Hippocampal formation (tissue), 2 donors: ENCODE measurements at regions not wholly inside any gene's neighbourhood (a gene's known extent, or its start where the extent isn't known, plus 50 kb on each side); places are given as distances from the start of the nearest gene placed in this dataset.

Experiments
- DNase-seq, 2 donors: peaks; one replicate each; lab custom pipeline; 2025; lab: John Stamatoyannopoulos, UW

GRCh38 chr1:4367230-4367777, 287.1 kb upstream of the AJAP1 start:
- no peak for DNase-seq

- no peak for DNase-seq
Measured at GRCh38 chr1:4369335-4369734, 285.1 kb upstream of the AJAP1 start.

GRCh38 chr1:4371849-4372248, 282.6 kb upstream of the AJAP1 start:
- DNase-seq = no peak

- DNase-seq = no peak
Measured at GRCh38 chr1:4375812-4376211, 278.6 kb upstream of the AJAP1 start.

GRCh38 chr1:4379451-4380175, 274.8 kb upstream of the AJAP1 start:
- no peak for DNase-seq

GRCh38 chr1:4380564-4381168, 273.7 kb upstream of the AJAP1 start:
- no peak for DNase-seq

- no peak for DNase-seq
Measured at GRCh38 chr1:4393191-4393590, 261.2 kb upstream of the AJAP1 start.

- DNase-seq = peak in 1 of 2 donors; percentile 9
Measured at GRCh38 chr1:4394366-4394765, 260.0 kb upstream of the AJAP1 start.

GRCh38 chr1:4395158-4395557, 259.3 kb upstream of the AJAP1 start:
- no peak for DNase-seq

- no peak for DNase-seq
Measured at GRCh38 chr1:4395676-4396075, 258.7 kb upstream of the AJAP1 start.

GRCh38 chr1:4396551-4396950, 257.9 kb upstream of the AJAP1 start:
- DNase-seq = peak in 1 of 2 donors; percentile 39

- peak; percentile 19 to 55 for DNase-seq
Measured at GRCh38 chr1:4397196-4397595, 257.2 kb upstream of the AJAP1 start.

GRCh38 chr1:4402032-4402431, 252.4 kb upstream of the AJAP1 start:
- no peak for DNase-seq

- DNase-seq = no peak
Measured at GRCh38 chr1:4404854-4405590, 249.4 kb upstream of the AJAP1 start.

GRCh38 chr1:4407851-4408250, 246.6 kb upstream of the AJAP1 start:
- DNase-seq = no peak

- no peak for DNase-seq
Measured at GRCh38 chr1:4408380-4408779, 246.0 kb upstream of the AJAP1 start.

- no peak for DNase-seq
Measured at GRCh38 chr1:4411862-4412261, 242.5 kb upstream of the AJAP1 start.

GRCh38 chr1:4415476-4415875, 238.9 kb upstream of the AJAP1 start:
- DNase-seq = no peak

GRCh38 chr1:4416189-4416588, 238.2 kb upstream of the AJAP1 start:
- no peak for DNase-seq

- no peak for DNase-seq
Measured at GRCh38 chr1:4418021-4418420, 236.4 kb upstream of the AJAP1 start.

GRCh38 chr1:4421986-4422385, 232.4 kb upstream of the AJAP1 start:
- no peak for DNase-seq

- DNase-seq = no peak
Measured at GRCh38 chr1:4422504-4423289, 231.7 kb upstream of the AJAP1 start.
